T-helper 2 cell treated with Interferon-gamma antibody and Interleukin-4, amounts not matched to agents 100 ng/mL and 5 ng/mL, for 36 hours (primary cell): ENCODE measurements at regions not wholly inside any gene's neighbourhood (a gene's known extent, or its start where the extent isn't known, plus 50 kb on each side); places are given as distances from the start of the nearest gene placed in this dataset.

Experiments used
- intact Hi-C: fragments of 100-400 bp; cut with micrococcal nuclease; formaldehyde crosslinking; loops from one replicate; pipeline ENCODE4 v1.15.1; 2023

- intact Hi-C loops: loop anchor here (1.0 kb wide), 1 partner anchor 10 kb away; no protein-coding TSS in a partner anchor
Measured at GRCh38 chr14:40139657-40140056, 707.4 kb upstream of the FBXO33 start.

GRCh38 chr14:40133463-40133862 is 701.2 kb upstream of the FBXO33 start:
- intact Hi-C loops: no loop called here

GRCh38 chr14:40129159-40129558 is 696.9 kb upstream of the FBXO33 start:
- intact Hi-C loops: no loop called here

- intact Hi-C loops: no loop called here
Measured at GRCh38 chr14:40123816-40124215, 691.6 kb upstream of the FBXO33 start.

- intact Hi-C loops: no loop called here
Measured at GRCh38 chr14:40122968-40123648, 690.9 kb upstream of the FBXO33 start.

GRCh38 chr14:40119765-40120164 is 687.5 kb upstream of the FBXO33 start:
- intact Hi-C loops: no loop called here

- intact Hi-C loops: no loop called here
Measured at GRCh38 chr14:40119321-40119720, 687.1 kb upstream of the FBXO33 start.

- intact Hi-C loops: no loop called here
Measured at GRCh38 chr14:40115583-40115982, 683.4 kb upstream of the FBXO33 start.

GRCh38 chr14:40113671-40114070 is 681.4 kb upstream of the FBXO33 start:
- intact Hi-C loops: no loop called here

- intact Hi-C loops: no loop called here
Measured at GRCh38 chr14:40100544-40101196, 668.4 kb upstream of the FBXO33 start.

GRCh38 chr14:40099316-40099715 is 667.1 kb upstream of the FBXO33 start:
- intact Hi-C loops: no loop called here

- intact Hi-C loops: no loop called here
Measured at GRCh38 chr14:40098468-40098867, 666.2 kb upstream of the FBXO33 start.

- intact Hi-C loops: no loop called here
Measured at GRCh38 chr14:40096968-40097367, 664.7 kb upstream of the FBXO33 start.

- intact Hi-C loops: no loop called here
Measured at GRCh38 chr14:40093800-40094199, 661.6 kb upstream of the FBXO33 start.

GRCh38 chr14:40074169-40074568 is 641.9 kb upstream of the FBXO33 start:
- intact Hi-C loops: no loop called here

GRCh38 chr14:40072175-40072574 is 639.9 kb upstream of the FBXO33 start:
- intact Hi-C loops: no loop called here

GRCh38 chr14:40058901-40059897 is 627.0 kb upstream of the FBXO33 start:
- intact Hi-C loops: no loop called here

- intact Hi-C loops: no loop called here
Measured at GRCh38 chr14:40053416-40053815, 621.2 kb upstream of the FBXO33 start.

GRCh38 chr14:40028991-40029390 is 596.8 kb upstream of the FBXO33 start:
- intact Hi-C loops: no loop called here

GRCh38 chr14:40025101-40025500 is 592.9 kb upstream of the FBXO33 start:
- intact Hi-C loops: no loop called here

- intact Hi-C loops: no loop called here
Measured at GRCh38 chr14:40010961-40011360, 578.7 kb upstream of the FBXO33 start.

- intact Hi-C loops: no loop called here
Measured at GRCh38 chr14:40009771-40010170, 577.5 kb upstream of the FBXO33 start.
